HepG2 (cell line): ENCODE measurements at regions not wholly inside any gene's neighbourhood (a gene's known extent, or its start where the extent isn't known, plus 50 kb on each side); places are given as distances from the start of the nearest gene placed in this dataset.

ENCODE experiments used
- ATAC-seq: fragments of 200-7000 bp; cut with Tn5 transposase; 3 replicates; pipeline ENCODE4 v1.9.1; 2020; ENCODE audit warnings: mild to moderate bottlenecking, moderate library complexity
- BruUV-seq: library from RNA; stranded (reverse); fragments of 400-500 nt; replicated peaks from 2 replicates; lab custom pipeline; 2021; lab: Mats Ljungman, UMichigan
- CTCF ChIA-PET: fragments of 300-600 bp; formaldehyde crosslinking; extraction: SDS; loops from one replicate; lab custom pipeline; 2021; ENCODE audit warnings: low total read pairs, inconsistent platforms, low intra/inter-chr PET ratio; lab: Yijun Ruan, JAX
- POLR2A ChIA-PET: fragments of 350-600 bp; sonication (Branson Sonifier 250); formaldehyde crosslinking; loops from one replicate; lab custom pipeline; 2020; ENCODE audit warnings: antibody characterized with exemption, inconsistent platforms; lab: Yijun Ruan, JAX
- DNase-seq: peaks from one replicate; pipeline ENCODE4 v3.0.0-alpha.2; 2015; ENCODE audit warnings: low spot score
- FAIRE-seq: peaks from 3 replicates; lab custom pipeline; 2011; peaks lifted over from hg19 to GRCh38; lab: Jason Lieb, UNC
- H2AFZ ChIP-seq: one replicate; pipeline ENCODE4 v1.6.1; 2011; ENCODE audit warnings: low read length, inconsistent platforms
- H3K27ac ChIP-seq: fragments of 300-600 bp; 3 replicates; pipeline ENCODE4 v1.8.0; 2011; ENCODE audit warnings: mixed run types, mild to moderate bottlenecking, mixed read lengths, low read length, inconsistent platforms; ENCODE audit not compliant: insufficient read depth; ENCODE audit errors: extremely low read length
- H3K27me3 ChIP-seq, 2 experiments: fragments of 200-600 bp in 1 of 2; 2 replicates in 1 of 2; 3 replicates in 1 of 2; pipeline versions ENCODE4 v1.6.0 to v1.8.0; 2011; ENCODE audit warnings: low read length in 2 of 2, mild to moderate bottlenecking in 2 of 2, moderate library complexity in 2 of 2, inconsistent platforms in 1 of 2; ENCODE audit not compliant: insufficient read depth in 2 of 2, control insufficient read depth in 1 of 2
- H3K36me3 ChIP-seq, 2 experiments: fragments of 200-600 bp in 1 of 2; replicated peaks in 1 of 2; 2 replicates in 1 of 2; 3 replicates in 1 of 2; pipeline versions ENCODE4 v1.5.1 to v1.8.0; 2011; ENCODE audit warnings: low read length in 2 of 2, inconsistent platforms in 1 of 2; ENCODE audit not compliant: insufficient read depth in 2 of 2, control insufficient read depth in 1 of 2
- H3K4me1 ChIP-seq: 2 replicates; pipeline ENCODE4 v1.5.1; 2012; ENCODE audit warnings: low read length, inconsistent platforms; ENCODE audit not compliant: insufficient read depth
- H3K4me2 ChIP-seq: 2 replicates; pipeline ENCODE4 v1.6.0; 2011; ENCODE audit warnings: low read depth, low read length, inconsistent platforms
- H3K4me3 ChIP-seq, 3 experiments: fragments of 200-600 bp in 1 of 3; sonication (generic), shearing (Covaris generic) in 1 of 3; replicated peaks in 1 of 3; 2 replicates each; pipeline ENCODE4 v1.5.1; 2011 to 2016; ENCODE audit warnings: low read length in 3 of 3, inconsistent platforms in 2 of 3, low read depth in 2 of 3, mild to moderate bottlenecking in 2 of 3, control low read depth in 1 of 3, mixed read lengths in 1 of 3; ENCODE audit not compliant: insufficient read depth in 1 of 3
- H3K79me2 ChIP-seq: one replicate; pipeline ENCODE4 v1.6.1; 2011; ENCODE audit warnings: low read length, inconsistent platforms; ENCODE audit not compliant: insufficient read depth
- H3K9ac ChIP-seq: 2 replicates; pipeline ENCODE4 v1.6.0; 2011; ENCODE audit warnings: mild to moderate bottlenecking, low read depth, low read length, inconsistent platforms; ENCODE audit not compliant: insufficient read depth
- H3K9me3 ChIP-seq: 2 replicates; pipeline ENCODE4 v1.5.1; 2012; ENCODE audit warnings: mild to moderate bottlenecking, low read length
- H4K20me1 ChIP-seq: 2 replicates; pipeline ENCODE4 v1.6.0; 2011; ENCODE audit warnings: inconsistent platforms, mild to moderate bottlenecking, low read length, moderate library complexity; ENCODE audit not compliant: insufficient read depth
- MTA1 ChIP-seq: sonication (generic); formaldehyde crosslinking; IDR thresholded peaks from 2 replicates; pipeline ENCODE4 v1.4.0; 2020; ENCODE audit warnings: missing genetic modification reagents, mild to moderate bottlenecking, borderline replicate concordance
- PRMT3 ChIP-seq: sonication (generic); formaldehyde crosslinking; IDR thresholded peaks from 2 replicates; pipeline ENCODE4 v1.8.1; 2022; ENCODE audit warnings: low read depth, mild to moderate bottlenecking, moderate library complexity, missing genetic modification reagents, borderline replicate concordance
- RCOR2 ChIP-seq: IDR thresholded peaks from 2 replicates; pipeline ENCODE4 v1.6.1; 2016; ENCODE audit warnings: missing biosample characterization, missing genetic modification reagents
- TBX3 ChIP-seq: fragments of 450-650 bp; IDR thresholded peaks from 2 replicates; pipeline ENCODE4 v1.6.1; 2017; ENCODE audit warnings: antibody characterized with exemption, mild to moderate bottlenecking, inconsistent platforms, borderline replicate concordance
- WIZ ChIP-seq: sonication (generic); formaldehyde crosslinking; IDR thresholded peaks from 2 replicates; pipeline ENCODE4 v1.5.1; 2020; ENCODE audit warnings: mild to moderate bottlenecking, missing genetic modification reagents
- ZBTB3 ChIP-seq: sonication (generic); formaldehyde crosslinking; IDR thresholded peaks from 2 replicates; pipeline ENCODE4 v1.4.0; 2020; ENCODE audit warnings: low read depth, mild to moderate bottlenecking, moderate library complexity, missing genetic modification reagents, borderline replicate concordance
- ZNF749 ChIP-seq: sonication (generic); formaldehyde crosslinking; IDR thresholded peaks from 2 replicates; pipeline ENCODE4 v1.8.0; 2022; ENCODE audit warnings: mild to moderate bottlenecking, missing genetic modification reagents, moderate library complexity, borderline replicate concordance
- WGBS: methylation state at CpG from one replicate; pipeline ENCODE4 v1.1.6; 2017; ENCODE audit warnings: low lambda C conversion rate; 5-methylcytosine and 5-hydroxymethylcytosine counted together
- in situ Hi-C: cut with HindIII; loops from 2 replicates; pipeline ENCODE4 v1.10.0; 2017; ENCODE audit warnings: low pct_unique_long_range_greater_than_20kb; ENCODE audit not compliant: extremely low pct_ligation_motif_present
- intact Hi-C: fragments of 100-400 bp; cut with micrococcal nuclease; formaldehyde crosslinking; loops from one replicate; pipeline ENCODE4 v1.10.0; 2022; ENCODE audit not compliant: unreplicated experiment
- TF ChIP-seq, protein P1 (sequence below), 2 experiments: sonication (generic) in 1 of 2; formaldehyde crosslinking in 1 of 2; IDR thresholded peaks; 2 replicates each; pipeline versions ENCODE4 v1.5.1 to v1.6.1; 2011 to 2020; ENCODE audit warnings: borderline replicate concordance in 1 of 2, low read depth in 1 of 2, low read length in 1 of 2, mild to moderate bottlenecking in 1 of 2, missing genetic modification reagents in 1 of 2, moderate library complexity in 1 of 2

DNA sequence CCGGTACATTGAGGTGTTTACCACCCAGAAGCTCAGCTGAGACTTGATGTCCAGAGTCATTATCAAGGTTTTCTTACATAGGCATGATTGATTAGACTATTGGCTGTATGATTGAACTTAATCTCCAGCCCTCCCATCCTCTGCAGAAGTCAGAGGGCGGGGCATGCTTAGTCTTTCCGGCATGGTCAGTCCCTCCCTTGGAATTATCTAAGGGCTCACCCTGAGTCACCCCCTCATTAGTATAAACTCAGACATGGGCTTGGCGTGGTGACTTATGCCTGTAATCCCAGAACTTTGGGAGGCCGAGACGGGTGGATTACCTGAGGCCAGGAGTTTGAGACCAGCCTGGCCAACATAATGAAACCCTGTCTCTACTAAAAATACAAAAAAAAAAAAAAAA is 243.9 kb downstream of the VAPA start:
- no peaks in the 10 kb centered on the region for H3K9me3 ChIP-seq
- FAIRE-seq (no peak), DNase-seq (no peak), ATAC-seq (no peak)
- 29% methylated on average over 6 of the region's 6 CpGs for WGBS
- H3K27me3 ChIP-seq = 0 out of 5 replicates have a peak, but pooled peaks cover 0 to 3% of the 10 kb centered on the region in 2 experiments
- no peak overlapping the region for H2AFZ ChIP-seq
- H3K4me3 ChIP-seq = no peak overlapping the region
- ChIA-PET CTCF (no interaction called here), POLR2A (no interaction called here)
- H3K36me3 ChIP-seq = no peaks in the 10 kb centered on the region
- no peak overlapping the region for H3K9ac ChIP-seq
- no peaks in the 10 kb centered on the region for H4K20me1 ChIP-seq
- TF ChIP-seq, protein P1, sequence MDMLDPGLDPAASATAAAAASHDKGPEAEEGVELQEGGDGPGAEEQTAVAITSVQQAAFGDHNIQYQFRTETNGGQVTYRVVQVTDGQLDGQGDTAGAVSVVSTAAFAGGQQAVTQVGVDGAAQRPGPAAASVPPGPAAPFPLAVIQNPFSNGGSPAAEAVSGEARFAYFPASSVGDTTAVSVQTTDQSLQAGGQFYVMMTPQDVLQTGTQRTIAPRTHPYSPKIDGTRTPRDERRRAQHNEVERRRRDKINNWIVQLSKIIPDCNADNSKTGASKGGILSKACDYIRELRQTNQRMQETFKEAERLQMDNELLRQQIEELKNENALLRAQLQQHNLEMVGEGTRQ (IDR thresholded peaks at IDR 0.05; ENCODE audit: low read depth, low read length) = no peak
- TF ChIP-seq, protein P1 (CRISPR knock-in tag; IDR thresholded peaks at IDR 0.05; ENCODE audit: borderline replicate concordance) = no peak
- no peak for TF ChIP-seq ZNF749
- TF ChIP-seq RCOR2 = no peak
- TF ChIP-seq WIZ (CRISPR knock-in tag) = no peak
- TF ChIP-seq TBX3 = no peak
- TF ChIP-seq MTA1 = no peak
- TF ChIP-seq PRMT3 (CRISPR knock-in tag) = no peak
- no peak for TF ChIP-seq ZBTB3
- in situ Hi-C loops = no loop called here
- H3K27ac ChIP-seq = no peak overlapping the region
- H3K4me2 ChIP-seq = no peak overlapping the region
- no TSS peak for BruUV-seq
- no peaks in the 10 kb centered on the region for H3K79me2 ChIP-seq
- no peaks in the 10 kb centered on the region for H3K4me1 ChIP-seq
- intact Hi-C loops = no loop called here
